Fibroblast of pulmonary artery (primary cell): ENCODE measurements at regions not wholly inside any gene's neighbourhood (a gene's known extent, or its start where the extent isn't known, plus 50 kb on each side); places are given as distances from the start of the nearest gene placed in this dataset.

Experiments used
- DNase-seq: peaks from one replicate; pipeline ENCODE4 v3.0.0-alpha.2; 2010; ENCODE audit warnings: low read depth
- H3K4me3 ChIP-seq: replicated peaks from 2 replicates; pipeline ENCODE4 v1.5.1; 2011; ENCODE audit warnings: low read depth, mild to moderate bottlenecking, control low read depth, low read length, moderate library complexity
- TF ChIP-seq, protein P1 (sequence below): IDR thresholded peaks from 2 replicates; pipeline ENCODE4 v1.5.1; 2011; ENCODE audit warnings: mild to moderate bottlenecking, control low read depth, low read length, inconsistent platforms; ENCODE audit errors: missing control alignments

DNA sequence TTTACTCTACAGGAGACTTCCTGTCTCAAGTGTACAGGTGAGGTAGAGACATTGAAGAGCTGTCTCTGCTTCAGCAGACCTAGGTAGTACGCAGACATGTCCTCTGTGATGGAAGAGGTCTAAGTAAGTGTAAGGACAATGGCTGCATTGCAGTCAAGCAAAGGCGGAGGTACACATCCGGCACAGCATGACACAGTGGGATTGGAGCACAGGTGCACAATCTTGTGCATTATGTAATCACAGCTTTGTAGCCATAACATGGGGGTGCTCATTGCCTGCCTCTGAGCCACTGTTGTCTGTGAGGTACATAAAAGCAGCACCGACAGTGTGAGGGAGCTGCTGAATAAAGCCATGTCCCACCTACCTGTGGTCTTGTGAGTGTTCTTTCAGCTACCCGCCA is 66.4 kb upstream of the CCDC190 start:
- no peak overlapping the region for H3K4me3 ChIP-seq
- DNase-seq: no peak
- TF ChIP-seq, protein P1, sequence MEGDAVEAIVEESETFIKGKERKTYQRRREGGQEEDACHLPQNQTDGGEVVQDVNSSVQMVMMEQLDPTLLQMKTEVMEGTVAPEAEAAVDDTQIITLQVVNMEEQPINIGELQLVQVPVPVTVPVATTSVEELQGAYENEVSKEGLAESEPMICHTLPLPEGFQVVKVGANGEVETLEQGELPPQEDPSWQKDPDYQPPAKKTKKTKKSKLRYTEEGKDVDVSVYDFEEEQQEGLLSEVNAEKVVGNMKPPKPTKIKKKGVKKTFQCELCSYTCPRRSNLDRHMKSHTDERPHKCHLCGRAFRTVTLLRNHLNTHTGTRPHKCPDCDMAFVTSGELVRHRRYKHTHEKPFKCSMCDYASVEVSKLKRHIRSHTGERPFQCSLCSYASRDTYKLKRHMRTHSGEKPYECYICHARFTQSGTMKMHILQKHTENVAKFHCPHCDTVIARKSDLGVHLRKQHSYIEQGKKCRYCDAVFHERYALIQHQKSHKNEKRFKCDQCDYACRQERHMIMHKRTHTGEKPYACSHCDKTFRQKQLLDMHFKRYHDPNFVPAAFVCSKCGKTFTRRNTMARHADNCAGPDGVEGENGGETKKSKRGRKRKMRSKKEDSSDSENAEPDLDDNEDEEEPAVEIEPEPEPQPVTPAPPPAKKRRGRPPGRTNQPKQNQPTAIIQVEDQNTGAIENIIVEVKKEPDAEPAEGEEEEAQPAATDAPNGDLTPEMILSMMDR: no peak

DNA sequence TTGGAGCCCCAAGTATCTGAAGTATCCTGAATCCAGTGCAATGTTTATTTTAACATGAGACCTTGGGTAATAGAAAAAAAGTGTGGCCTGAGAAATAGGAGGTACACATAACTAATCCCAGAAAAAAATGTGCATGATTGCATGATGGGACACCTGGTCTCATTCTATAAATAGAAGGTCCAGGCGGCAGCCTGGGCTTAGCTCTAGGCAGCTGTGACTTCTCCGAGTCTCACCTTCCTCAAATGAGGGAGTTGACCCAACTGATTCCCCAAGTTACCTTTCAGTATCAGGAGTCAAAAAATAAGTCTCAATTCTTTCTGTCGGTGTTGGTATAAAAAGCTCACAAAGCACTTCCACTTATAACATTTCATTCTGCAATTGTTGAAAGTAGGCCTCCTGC is 65.9 kb upstream of the CCDC190 start:
- H3K4me3 ChIP-seq: no peak overlapping the region
- TF ChIP-seq, protein P1: no peak
- DNase-seq: no peak

DNA sequence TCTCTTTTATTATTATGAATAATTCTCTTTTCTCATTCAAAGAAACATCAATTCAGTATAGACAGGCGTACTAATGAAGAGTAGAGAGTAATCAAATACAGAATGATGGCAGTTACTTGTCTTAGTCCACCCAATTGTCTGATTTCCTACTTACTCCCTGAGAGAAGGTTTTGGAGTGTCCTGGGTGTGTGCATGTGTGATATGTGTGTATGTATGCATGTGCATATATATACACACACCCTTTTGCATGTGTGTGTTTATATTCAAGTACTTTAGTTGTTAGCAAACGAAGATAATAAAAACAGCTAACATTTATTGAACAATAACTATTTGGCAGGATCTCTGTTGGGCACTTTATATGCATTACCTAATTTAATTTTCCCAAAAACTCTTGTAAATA is 63.2 kb upstream of the CCDC190 start:
- DNase-seq: no peak
- TF ChIP-seq, protein P1: no peak
- H3K4me3 ChIP-seq: no peak overlapping the region

DNA sequence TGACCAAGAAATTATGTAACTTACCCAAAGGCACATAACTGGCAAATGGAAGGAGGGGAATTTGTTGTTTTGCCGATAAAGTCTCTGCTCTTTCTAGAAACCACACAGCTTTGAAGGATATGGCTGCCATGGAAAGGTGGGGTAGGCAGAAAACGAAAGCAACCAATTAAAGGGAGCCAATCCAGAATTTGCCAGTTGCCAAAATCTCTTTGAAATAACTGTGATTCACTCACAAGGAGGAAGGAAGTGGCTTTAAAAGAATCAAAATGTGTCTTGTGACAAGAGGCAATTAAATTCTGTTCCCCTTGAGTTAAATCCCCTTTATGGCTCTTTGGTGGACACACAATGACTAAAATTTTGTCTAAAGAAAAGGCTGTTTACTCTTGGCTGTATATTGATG is 61.2 kb upstream of the CCDC190 start:
- DNase-seq: no peak
- TF ChIP-seq, protein P1: no peak
- no peak overlapping the region for H3K4me3 ChIP-seq

DNA sequence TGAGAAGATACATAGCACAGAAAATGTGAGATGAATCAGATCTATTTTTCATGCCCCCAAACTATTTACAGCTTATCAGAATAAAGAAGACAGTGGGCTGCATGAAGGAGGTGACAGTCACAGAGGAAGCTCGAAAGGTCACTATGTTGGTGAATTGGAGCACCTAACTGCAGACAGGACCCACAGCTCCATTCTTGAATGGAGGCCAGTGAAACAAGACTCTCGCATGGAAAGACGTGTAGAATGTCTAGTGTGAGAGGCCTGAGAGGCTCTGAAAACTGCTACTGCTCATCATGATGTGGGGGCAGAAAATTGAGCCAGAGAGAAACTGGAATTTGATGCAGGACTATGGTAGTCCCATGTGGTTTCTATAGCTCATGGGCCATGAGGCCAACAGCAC is 60.3 kb upstream of the CCDC190 start:
- no peak for DNase-seq
- no peak overlapping the region for H3K4me3 ChIP-seq
- TF ChIP-seq, protein P1: no peak

DNA sequence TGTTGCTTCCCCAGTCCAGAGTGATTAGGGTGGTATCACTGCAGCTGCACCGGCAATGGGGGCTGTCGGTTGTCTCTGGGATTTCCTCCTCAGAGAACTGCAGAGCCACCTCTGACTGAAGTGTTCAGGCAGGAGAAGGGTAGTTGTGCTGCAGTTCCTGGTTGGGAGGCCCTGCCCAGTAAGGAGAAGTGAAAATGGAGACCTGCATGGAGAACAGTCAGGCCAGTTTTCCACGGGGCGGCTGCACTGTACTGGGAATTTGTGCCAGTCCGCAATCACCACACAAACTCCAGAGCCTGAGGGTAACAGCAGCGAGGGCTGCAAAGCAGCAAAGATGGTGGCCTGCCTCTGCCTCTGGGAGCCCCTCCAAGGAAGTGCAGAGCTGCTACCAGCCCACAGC is 58.1 kb upstream of the CCDC190 start:
- H3K4me3 ChIP-seq: no peak overlapping the region
- DNase-seq: no peak
- TF ChIP-seq, protein P1: no peak

DNA sequence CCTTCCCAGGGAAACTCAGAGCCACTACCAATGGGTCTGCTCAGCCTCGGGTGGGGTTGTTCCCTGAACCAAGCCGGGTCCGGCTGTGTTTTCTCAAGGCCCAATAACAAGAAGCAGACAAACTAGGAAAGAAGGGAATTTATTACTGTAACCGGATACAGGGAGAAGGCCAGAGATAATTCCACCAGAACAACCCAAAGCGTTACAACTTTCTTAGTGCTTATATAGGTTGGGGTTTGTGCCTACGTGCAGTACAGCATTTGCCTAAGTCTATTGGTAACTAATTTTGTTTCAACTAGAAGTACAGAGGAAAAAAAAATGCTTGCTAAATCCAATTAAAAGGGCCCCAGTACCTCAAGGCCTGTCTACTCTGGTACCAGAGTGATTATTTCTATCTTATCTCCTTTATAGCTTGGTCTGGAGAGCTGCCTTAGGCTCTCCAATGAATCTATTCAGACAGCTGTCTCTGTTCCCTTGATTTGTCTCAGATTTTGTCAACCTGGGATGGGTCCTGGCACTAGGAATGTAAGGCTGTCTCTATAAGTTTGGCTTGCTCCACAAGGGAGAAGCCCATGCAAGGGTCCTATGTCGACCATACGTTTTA is 57.3 kb upstream of the CCDC190 start:
- no peak for DNase-seq
- H3K4me3 ChIP-seq: no peak overlapping the region
- TF ChIP-seq, protein P1: no peak
